GM18907 (cell line): ENCODE measurements at regions not wholly inside any gene's neighbourhood (a gene's known extent, or its start where the extent isn't known, plus 50 kb on each side); places are given as distances from the start of the nearest gene placed in this dataset.
A peak's percentile ranks its signal among the peaks of the same experiment; 100 is the strongest.

Experiments used
- ATAC-seq: cut with Tn5 transposase; IDR thresholded peaks from one replicate; pipeline ENCODE4 v1.9.1; 2021; ENCODE audit warnings: mild to moderate bottlenecking, moderate library complexity; ENCODE audit not compliant: unreplicated experiment

DNA sequence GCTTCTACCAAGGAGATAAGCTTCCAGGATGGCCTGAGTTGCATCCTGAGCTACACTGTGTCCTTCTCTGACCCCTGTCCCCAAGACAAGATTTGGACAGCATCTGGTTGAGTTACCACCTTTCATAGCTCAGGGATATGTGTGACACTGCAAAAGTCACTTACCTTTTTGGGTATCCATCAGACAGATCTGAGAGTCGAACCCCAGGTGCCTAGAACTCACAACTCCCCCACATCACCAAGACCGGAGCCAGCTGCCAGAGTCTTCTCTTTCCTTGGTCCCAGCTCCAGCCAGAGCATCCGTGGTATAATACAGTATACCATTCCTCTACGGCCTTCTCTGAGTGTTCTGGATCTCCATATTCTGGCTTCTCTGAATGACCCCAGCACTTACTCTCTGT is 133.0 kb downstream of the CD83 start:
- no peak for ATAC-seq

GRCh38 chr6:14252271-14252850 is 134.8 kb downstream of the CD83 start:
- no peak for ATAC-seq

DNA sequence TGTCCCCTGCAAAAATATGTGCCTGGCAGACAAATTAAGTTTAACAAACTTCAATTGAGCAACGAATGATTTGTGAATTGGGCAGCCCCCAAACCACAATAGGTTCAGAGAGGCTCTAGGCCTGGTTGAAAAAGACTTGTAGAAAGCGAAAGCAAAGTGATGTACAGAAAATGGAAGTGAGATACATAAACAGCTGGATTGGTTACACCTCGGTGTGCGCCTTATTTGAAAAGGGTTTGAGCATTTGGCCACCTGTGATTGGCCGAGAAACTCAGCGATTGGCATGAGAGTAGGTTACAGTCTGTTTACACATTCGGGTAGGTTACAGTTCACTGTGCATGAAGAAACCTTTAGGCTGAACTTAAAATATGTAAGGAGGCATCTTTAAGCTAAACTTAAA is 136.9 kb downstream of the CD83 start:
- ATAC-seq = peak; percentile 90

GRCh38 chr6:14255916-14256315 is 138.3 kb downstream of the CD83 start:
- ATAC-seq = no peak

- no peak for ATAC-seq
Measured at GRCh38 chr6:14258117-14258516, 140.5 kb downstream of the CD83 start.

GRCh38 chr6:14258695-14259593 is 141.4 kb downstream of the CD83 start:
- no peak for ATAC-seq

- no peak for ATAC-seq
Measured at GRCh38 chr6:14259594-14260152, 142.1 kb downstream of the CD83 start.

DNA sequence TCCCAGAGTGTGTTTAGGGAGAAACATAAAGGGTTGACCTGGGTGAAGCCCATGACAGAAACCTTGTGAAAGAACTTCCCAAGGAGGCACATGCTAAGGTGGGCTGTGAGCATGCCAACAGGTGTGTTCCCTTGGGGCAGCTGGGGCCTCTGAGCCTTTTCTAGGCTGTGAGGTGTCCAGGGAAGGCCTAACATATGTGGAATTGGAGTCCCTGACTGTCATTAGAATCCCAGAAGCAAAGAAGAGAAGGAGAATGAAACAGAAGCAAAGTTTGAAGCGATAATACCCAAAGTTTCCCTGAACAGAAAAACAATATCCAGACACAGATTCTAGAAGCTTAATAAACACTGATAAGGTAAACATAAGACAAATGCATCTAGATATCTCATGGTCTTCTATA is 143.3 kb downstream of the CD83 start:
- no peak for ATAC-seq

DNA sequence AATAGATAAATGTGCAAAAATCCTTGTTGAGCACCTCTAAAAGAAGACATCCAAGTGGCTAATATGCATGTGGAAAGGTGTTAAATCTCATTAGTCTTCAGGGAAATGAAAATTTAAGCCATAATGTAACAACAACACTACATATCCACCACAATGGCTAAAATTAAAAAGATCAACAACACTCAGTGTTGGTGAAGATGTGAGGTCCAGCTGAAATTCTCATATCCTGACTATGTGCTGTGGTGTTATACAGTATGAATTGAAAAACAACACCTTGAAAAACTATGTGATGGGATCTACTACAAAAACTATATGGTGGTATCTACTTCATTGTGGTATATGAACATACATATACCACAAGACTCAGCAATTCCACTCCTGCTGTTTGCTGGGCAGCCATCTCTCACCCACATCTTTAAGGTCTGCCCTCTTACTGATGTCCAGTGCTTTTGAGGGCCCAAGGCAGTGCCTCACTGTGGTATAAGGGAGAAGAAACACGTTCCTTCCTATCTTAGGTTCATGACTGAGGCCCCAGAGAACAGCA is 146.4 kb downstream of the CD83 start:
- no peak for ATAC-seq

DNA sequence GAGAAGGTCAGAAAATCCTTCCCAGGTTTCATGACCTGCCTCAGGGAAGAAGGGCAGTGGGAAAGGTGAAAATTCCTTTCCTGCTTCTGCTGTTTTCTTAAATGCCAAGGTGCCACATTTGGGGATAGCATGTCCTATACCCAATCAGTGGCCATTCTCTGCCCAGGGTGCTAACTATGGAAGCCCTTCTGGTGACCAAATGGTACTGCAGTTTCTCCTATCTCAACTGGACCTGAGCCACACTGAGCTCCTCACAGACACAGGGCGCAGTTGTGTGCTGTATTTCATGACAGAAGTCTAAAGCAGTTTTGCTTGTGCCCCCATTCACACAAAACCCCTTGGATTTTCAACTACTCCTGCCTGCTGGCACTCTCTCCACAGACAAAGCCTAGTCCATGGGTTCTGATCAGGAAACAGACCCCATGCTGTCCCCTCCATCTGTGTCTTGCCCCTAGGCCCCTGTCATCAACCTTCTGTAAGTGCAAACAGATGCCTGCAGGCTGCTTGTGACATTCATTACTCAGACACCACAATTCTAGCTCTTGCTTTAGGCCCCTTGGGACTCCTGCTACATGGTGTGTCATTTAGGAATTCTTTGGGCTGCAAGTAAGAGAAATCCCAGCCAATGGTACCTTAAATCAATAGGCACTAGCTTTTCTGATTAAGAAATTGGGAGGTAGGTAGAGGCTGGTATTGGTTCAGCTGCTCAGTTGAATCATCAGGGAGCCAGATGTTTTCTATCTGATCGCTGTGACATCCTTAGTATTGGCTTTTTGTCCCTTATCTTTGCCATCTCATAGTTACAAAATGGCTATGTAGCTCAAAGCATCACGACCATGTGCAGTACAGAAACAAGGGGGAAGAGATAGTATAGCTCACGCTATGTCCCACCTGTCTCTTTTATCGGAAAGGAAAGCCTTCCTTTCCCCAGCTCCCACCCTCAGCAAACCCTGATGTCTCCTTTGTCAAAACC is 147.8 kb downstream of the CD83 start:
- no peak for ATAC-seq

DNA sequence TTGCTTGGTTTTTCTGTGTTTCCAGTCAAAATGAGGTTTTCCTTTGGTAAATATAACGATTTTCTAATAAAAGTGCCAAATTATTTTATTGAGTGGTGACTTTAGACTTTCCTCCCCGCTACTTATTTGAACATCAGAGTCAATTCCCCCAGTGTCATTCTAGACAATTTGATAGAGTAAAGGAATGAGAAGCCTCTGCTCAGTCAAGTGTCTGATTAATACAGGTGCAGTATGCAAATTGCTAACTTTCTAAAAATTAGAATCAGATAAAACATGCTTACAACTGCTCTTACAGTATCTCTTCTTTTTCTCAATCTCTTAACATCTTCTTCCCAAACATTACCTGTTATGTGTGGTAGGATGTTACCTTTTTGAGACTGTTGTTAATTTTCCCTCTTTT is 148.7 kb downstream of the CD83 start:
- no peak for ATAC-seq

DNA sequence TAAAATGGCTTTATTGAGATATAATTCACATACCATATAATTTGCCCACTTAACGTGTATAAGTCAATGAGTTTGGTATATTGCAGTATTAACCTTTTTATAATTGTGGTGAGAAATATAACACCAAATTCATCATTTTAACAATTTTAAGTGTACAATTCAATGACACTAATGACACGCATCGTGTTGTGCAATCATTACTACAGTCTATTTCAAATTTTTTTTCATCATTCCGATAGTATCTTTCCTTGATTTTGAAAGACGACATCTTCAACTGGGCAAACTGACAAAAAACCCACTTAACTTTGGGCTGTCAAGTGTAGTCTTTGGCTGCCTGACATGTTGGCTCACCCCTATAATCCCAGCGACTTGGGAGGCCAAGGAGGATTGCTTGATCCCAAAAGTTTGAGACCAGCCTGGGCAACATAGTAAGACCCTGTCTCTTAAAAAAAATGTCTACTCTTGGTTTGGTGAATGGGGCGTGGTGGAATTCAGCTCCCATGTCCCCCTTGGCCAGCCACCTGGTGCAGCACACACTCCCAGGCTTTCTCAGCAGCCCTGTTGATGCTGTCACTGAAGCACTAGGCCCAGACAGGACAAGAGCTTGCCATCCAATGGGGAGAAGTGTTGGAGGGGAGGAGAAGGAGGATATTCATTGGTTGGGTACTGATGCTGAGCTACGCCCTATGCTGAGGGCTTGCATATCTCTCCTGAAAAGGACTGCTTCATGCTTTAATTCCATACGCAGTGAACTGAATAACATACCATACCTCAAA is 150.5 kb downstream of the CD83 start:
- ATAC-seq = no peak

DNA sequence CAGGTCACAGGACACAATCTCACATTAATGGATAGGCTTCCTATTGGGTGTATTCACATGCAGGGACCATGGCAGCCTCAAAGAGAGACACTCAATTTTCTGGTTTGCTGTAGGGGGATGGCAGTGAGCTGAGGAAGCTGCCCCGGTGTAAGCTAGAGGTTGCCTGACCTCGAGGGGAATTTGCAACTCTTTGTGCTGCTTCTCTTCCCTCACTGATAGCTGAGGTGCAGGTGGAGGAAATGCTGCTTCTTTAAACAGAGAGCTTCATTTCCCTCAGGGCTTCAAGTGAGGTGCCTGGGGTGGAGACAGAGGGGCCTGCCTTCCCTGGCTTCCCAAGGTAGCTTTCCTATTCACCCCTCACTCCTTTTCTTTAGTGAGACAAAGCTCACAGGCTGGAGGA is 151.9 kb downstream of the CD83 start:
- ATAC-seq = no peak

GRCh38 chr6:14270142-14270893 is 152.7 kb downstream of the CD83 start:
- no peak for ATAC-seq

DNA sequence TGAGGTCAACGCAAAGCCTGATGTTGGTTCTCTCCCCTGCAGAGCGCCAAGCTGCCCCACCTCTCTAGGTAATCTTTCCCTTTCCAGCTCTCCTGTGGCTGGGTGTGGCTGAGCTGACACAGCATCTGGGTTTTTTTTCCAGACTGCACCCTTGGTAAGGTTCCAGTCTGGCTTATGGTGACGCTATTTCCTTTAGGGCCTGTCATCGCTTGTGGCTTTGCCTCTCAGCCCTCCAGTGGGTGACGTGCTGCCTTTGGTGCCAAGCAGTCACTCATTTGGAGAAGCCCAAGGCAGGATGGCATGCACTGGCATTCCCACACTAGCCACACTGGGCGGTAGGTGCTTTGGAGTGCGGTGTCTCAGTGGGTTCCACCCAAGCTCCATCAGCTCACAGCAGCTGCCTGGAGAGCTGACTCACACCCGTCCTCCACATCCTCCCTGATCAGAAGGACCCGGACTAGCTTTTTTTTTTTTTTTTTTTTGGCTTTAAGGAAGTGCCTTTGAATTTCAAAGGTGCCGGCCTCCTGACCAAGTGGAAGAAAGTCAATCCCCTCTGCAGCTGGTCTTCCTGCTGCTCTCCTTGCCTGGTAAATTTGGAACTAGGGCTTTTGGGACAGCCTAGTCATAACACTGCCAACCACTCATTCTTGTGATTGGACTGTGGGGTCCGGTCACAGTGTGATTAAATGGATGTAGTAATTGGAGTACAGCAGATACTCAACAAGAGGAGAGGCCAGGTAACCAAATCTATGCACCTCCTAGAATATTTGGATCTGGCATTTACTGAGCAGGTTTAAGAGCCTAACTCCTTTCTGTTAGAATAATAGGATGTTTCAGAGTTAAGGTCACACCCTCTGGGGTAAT is 153.6 kb downstream of the CD83 start:
- no peak for ATAC-seq

- ATAC-seq = no peak
Measured at GRCh38 chr6:14271789-14272736, 154.5 kb downstream of the CD83 start.

- ATAC-seq = no peak
Measured at GRCh38 chr6:14272737-14273085, 155.1 kb downstream of the CD83 start.
